Stomach (tissue), 8 donors: ENCODE measurements at regions not wholly inside any gene's neighbourhood (a gene's known extent, or its start where the extent isn't known, plus 50 kb on each side); places are given as distances from the start of the nearest gene placed in this dataset.

Experiments used
- DNase-seq, 2 donors: peaks; one replicate each; pipeline versions ENCODE4 v3.0.0 to v3.0.0-alpha.2; 2013 to 2019
- H3K27ac ChIP-seq, 5 donors: fragments of 200-600 bp in 4 of 5; sonication (generic) in 4 of 5; one replicate each; pipeline ENCODE4 v1.5.1; 2013 to 2019; ENCODE audit warnings: mild to moderate bottlenecking in 1 of 5, moderate library complexity in 1 of 5
- H3K27me3 ChIP-seq, 3 donors: fragments of 200-600 bp; sonication (generic); one replicate each; pipeline ENCODE4 v1.5.1; 2017 to 2019; ENCODE audit warnings: mixed run types in 1 of 3
- H3K36me3 ChIP-seq, 4 donors: fragments of 200-600 bp; sonication (generic); 1 replicate in 3 of 4; 2 replicates in 1 of 4; pipeline ENCODE4 v1.5.1; 2016 to 2019
- H3K4me1 ChIP-seq, 4 donors: fragments of 200-600 bp; sonication (generic); one replicate each; pipeline ENCODE4 v1.5.1; 2016 to 2019
- H3K4me3 ChIP-seq, 4 donors: fragments of 200-600 bp; sonication (generic) in 3 of 4; one replicate each; pipeline ENCODE4 v1.5.1; 2016 to 2019; ENCODE audit warnings: mild to moderate bottlenecking in 1 of 4
- H3K9me3 ChIP-seq, 4 donors: fragments of 200-600 bp; sonication (generic); one replicate each; pipeline ENCODE4 v1.5.1; 2016 to 2019
- CTCF ChIP-seq, 7 experiments: fragments of 450-650 bp in 4 of 7; fragments of 200-600 bp in 3 of 7; sonication (generic) in 3 of 7; IDR thresholded peaks; one replicate each; pipeline ENCODE4 v1.5.1; 2016 to 2019; ENCODE audit warnings: antibody characterized with exemption in 7 of 7, control low read depth in 2 of 7, mild to moderate bottlenecking in 1 of 7
- EP300 ChIP-seq: sonication (generic); formaldehyde crosslinking; IDR thresholded peaks from one replicate; pipeline ENCODE4 v1.6.1; 2017; ENCODE audit warnings: antibody characterized with exemption
- POLR2A ChIP-seq, 4 donors: fragments of 450-650 bp; IDR thresholded peaks; one replicate each; pipeline ENCODE4 v1.6.1; 2016; ENCODE audit warnings: antibody characterized with exemption in 4 of 4, control low read depth in 2 of 4, mild to moderate bottlenecking in 1 of 4, moderate library complexity in 1 of 4
- POLR2AphosphoS5 ChIP-seq, 3 donors: sonication (generic); formaldehyde crosslinking; IDR thresholded peaks; one replicate each; pipeline ENCODE4 v1.6.1; 2016; ENCODE audit warnings: antibody characterized with exemption in 3 of 3
- WGBS, 5 donors: extraction: QIAGEN DNeasy Blood & Tissue Kit in 3 of 5; methylation state at CpG; one replicate each; pipeline versions ENCODE4 v1.1.5 to v1.1.7; 2013 to 2018; 5-methylcytosine and 5-hydroxymethylcytosine counted together
- intact Hi-C: fragments of 100-400 bp; cut with DNase I; formaldehyde crosslinking; loops from one replicate; pipeline ENCODE4 v1.15.1; 2023; ENCODE audit warnings: low total_unique reads
- donor health status: healthy with polysubstance abuse.
- donor health status: Bipolar disorder and iron deficiency.
- donor health status: healthy.

GRCh38 chr2:161100211-161100895, 59.9 kb upstream of the TANK start:
- intact Hi-C loops, result no loop called here
- Histone ChIP-seq H3K27me3 (no peaks in the 10 kb centered on the region), H3K4me1 (no peaks in the 10 kb centered on the region), H3K36me3 (no peaks in the 10 kb centered on the region), H3K4me3 (no peak overlapping the region), H3K9me3 (no peaks in the 10 kb centered on the region), H3K27ac (no peak overlapping the region)
- TF ChIP-seq POLR2AphosphoS5 (IDR thresholded peaks at IDR 0.05) (no peak), EP300 (no peak), CTCF (IDR thresholded peaks at IDR 0.05) (no peak), POLR2A (IDR thresholded peaks at IDR 0.05) (no peak)
- no peak for DNase-seq
- 63 to 70% (median 66%) methylated on average over 4 of the region's 4 CpGs for WGBS, 5 donors

GRCh38 chr2:161101406-161101805, 58.8 kb upstream of the TANK start:
- no peak overlapping the region for H3K27ac ChIP-seq
- intact Hi-C loops, result no loop called here
- WGBS, 5 donors, result 81 to 91% (median 88%) methylated on average over 2 of the region's 2 CpGs
- H3K36me3 ChIP-seq, result no peaks in the 10 kb centered on the region
- H3K27me3 ChIP-seq, result no peaks in the 10 kb centered on the region
- no peak for DNase-seq
- TF ChIP-seq CTCF (IDR thresholded peaks at IDR 0.05), result no peak
- no peak overlapping the region for H3K4me3 ChIP-seq
- no peaks in the 10 kb centered on the region for H3K9me3 ChIP-seq
- no peaks in the 10 kb centered on the region for H3K4me1 ChIP-seq

- Histone ChIP-seq H3K27ac (no peak overlapping the region), H3K4me1 (no peaks in the 10 kb centered on the region), H3K4me3 (no peak overlapping the region), H3K27me3 (no peaks in the 10 kb centered on the region), H3K9me3 (no peaks in the 10 kb centered on the region), H3K36me3 (no peaks in the 10 kb centered on the region)
- DNase-seq, result no peak
- intact Hi-C loops, result no loop called here
- TF ChIP-seq POLR2A (IDR thresholded peaks at IDR 0.05), result no peak
- TF ChIP-seq EP300, result no peak
- no peak for TF ChIP-seq POLR2AphosphoS5 (IDR thresholded peaks at IDR 0.05)
- no peak for TF ChIP-seq CTCF (IDR thresholded peaks at IDR 0.05)
Observed at GRCh38 chr2:161102770-161103450, 57.3 kb upstream of the TANK start.

GRCh38 chr2:161103451-161103831, 56.8 kb upstream of the TANK start:
- H3K36me3 ChIP-seq, result no peaks in the 10 kb centered on the region
- H3K9me3 ChIP-seq, result no peaks in the 10 kb centered on the region
- no peak overlapping the region for H3K27ac ChIP-seq
- 55 to 79% (median 71%) methylated on average over 4 of the region's 4 CpGs for WGBS, 5 donors
- TF ChIP-seq POLR2A (IDR thresholded peaks at IDR 0.05), result no peak
- TF ChIP-seq POLR2AphosphoS5 (IDR thresholded peaks at IDR 0.05), result no peak
- no peak for TF ChIP-seq EP300
- no peak for TF ChIP-seq CTCF (IDR thresholded peaks at IDR 0.05)
- intact Hi-C loops, result no loop called here
- H3K4me3 ChIP-seq, result no peak overlapping the region
- no peak for DNase-seq
- no peaks in the 10 kb centered on the region for H3K4me1 ChIP-seq
- H3K27me3 ChIP-seq, result no peaks in the 10 kb centered on the region
